Left ventricle myocardium inferior (tissue), 1 donor: ENCODE measurements at regions not wholly inside any gene's neighbourhood (a gene's known extent, or its start where the extent isn't known, plus 50 kb on each side); places are given as distances from the start of the nearest gene placed in this dataset.

ENCODE experiments used
- DNase-seq: peaks from one replicate; pipeline ENCODE4 v3.0.0-alpha.2; 2020
- H3K27ac ChIP-seq: fragments of 200-600 bp; replicated peaks from 2 replicates; pipeline ENCODE4 v1.8.0; 2021
- H3K27me3 ChIP-seq: fragments of 200-600 bp; 2 replicates; pipeline ENCODE4 v1.8.0; 2021; ENCODE audit warnings: low read depth
- H3K36me3 ChIP-seq: fragments of 200-600 bp; 2 replicates; pipeline ENCODE4 v1.8.0; 2021
- H3K4me1 ChIP-seq: fragments of 200-600 bp; 2 replicates; pipeline ENCODE4 v1.8.0; 2021
- H3K4me3 ChIP-seq: fragments of 200-600 bp; 2 replicates; pipeline ENCODE4 v1.8.0; 2021; ENCODE audit warnings: mild to moderate bottlenecking, moderate library complexity
- H3K9me3 ChIP-seq: fragments of 200-600 bp; replicated peaks from 2 replicates; pipeline ENCODE4 v1.8.0; 2021
- CTCF ChIP-seq: fragments of 200-600 bp; IDR thresholded peaks from 2 replicates; pipeline ENCODE4 v1.8.0; 2021; ENCODE audit warnings: antibody characterized with exemption, mild to moderate bottlenecking, borderline replicate concordance
- intact Hi-C: fragments of 100-400 bp; cut with micrococcal nuclease; formaldehyde crosslinking; loops from one replicate; pipeline ENCODE4 v1.11.0; 2022
- donor health status: DM: no; HTN: yes; CAD: no; lungs with severe emphysema.

GRCh38 chr9:82332774-82333152 lies 344.2 kb downstream of the SPATA31D1 start:
- intact Hi-C loops: no loop called here
- Histone ChIP-seq H3K36me3 (no peaks in the 10 kb centered on the region), H3K4me3 (no peak overlapping the region), H3K4me1 (no peaks in the 10 kb centered on the region), H3K27ac (no peak overlapping the region), H3K9me3 (peaks cover 3% of the 10 kb centered on the region), H3K27me3 (no peaks in the 10 kb centered on the region)
- no peak for DNase-seq
- no peak for TF ChIP-seq CTCF

DNA sequence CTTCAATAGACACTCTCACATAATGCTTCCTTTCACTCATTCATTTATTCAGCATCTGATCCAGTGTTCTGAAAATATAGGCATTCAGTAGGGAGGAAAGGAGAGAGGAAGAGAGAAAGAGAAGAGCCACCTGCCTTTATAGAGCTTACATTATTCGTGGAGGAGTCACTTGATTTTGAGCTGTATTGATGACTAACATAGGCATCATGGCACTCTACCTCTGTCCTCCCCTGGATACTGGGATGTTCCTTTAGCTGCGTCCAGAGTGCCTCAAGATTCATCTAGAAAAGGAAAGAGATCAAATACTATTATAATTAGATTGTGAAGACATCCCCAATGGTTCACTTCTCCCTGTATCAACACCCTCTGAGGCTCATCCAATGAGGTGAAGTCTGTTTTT lies 345.1 kb downstream of the SPATA31D1 start:
- H3K27me3 ChIP-seq: no peaks in the 10 kb centered on the region
- H3K4me1 ChIP-seq: no peaks in the 10 kb centered on the region
- no peak for TF ChIP-seq CTCF
- intact Hi-C loops: no loop called here
- H3K36me3 ChIP-seq: no peaks in the 10 kb centered on the region
- H3K9me3 ChIP-seq: no peaks in the 10 kb centered on the region
- no peak overlapping the region for H3K27ac ChIP-seq
- DNase-seq: no peak
- H3K4me3 ChIP-seq: no peak overlapping the region

DNA sequence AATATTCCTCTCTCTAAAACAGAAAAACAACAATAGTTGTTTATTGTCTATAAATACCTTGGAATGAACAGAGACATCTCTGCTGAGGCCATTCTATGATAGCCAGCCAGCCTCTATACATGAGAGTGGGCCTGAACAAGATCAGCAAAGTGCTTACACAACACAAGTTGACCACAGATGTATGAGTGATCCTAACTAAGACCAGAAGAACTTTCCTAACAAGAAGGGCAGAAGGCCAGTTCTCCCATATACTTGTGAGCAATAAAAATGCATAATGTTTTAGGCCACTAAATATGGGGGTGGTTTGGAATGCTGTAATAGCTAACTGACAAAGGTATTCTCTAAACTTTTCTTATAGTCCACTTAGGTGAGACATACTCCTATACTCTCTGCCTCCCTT lies 345.7 kb downstream of the SPATA31D1 start:
- Histone ChIP-seq H3K9me3 (no peaks in the 10 kb centered on the region), H3K27ac (no peak overlapping the region), H3K4me3 (no peak overlapping the region), H3K36me3 (no peaks in the 10 kb centered on the region), H3K27me3 (no peaks in the 10 kb centered on the region), H3K4me1 (peaks cover 2% of the 10 kb centered on the region)
- DNase-seq: no peak
- TF ChIP-seq CTCF: no peak
- intact Hi-C loops: no loop called here

DNA sequence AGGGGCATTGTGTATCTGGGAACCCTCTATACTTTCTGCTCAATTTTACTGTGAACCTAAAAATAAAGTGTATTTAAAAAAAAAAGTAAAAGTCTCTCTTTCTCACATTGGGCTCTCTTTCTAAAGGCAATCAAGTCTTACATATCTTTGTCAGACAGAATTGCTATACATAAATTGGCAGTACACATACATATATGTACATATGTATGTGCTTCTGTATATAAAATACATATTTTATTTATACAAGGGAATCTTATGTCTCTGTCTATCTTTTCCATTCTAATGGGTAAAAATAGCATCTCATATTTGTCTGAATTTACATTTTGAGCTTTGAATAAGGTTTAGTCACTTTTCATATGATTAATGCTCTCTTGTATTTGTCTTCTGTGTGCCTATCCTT lies 348.8 kb downstream of the SPATA31D1 start:
- Histone ChIP-seq H3K27ac (no peak overlapping the region), H3K36me3 (no peaks in the 10 kb centered on the region), H3K4me1 (peaks cover 7% of the 10 kb centered on the region), H3K9me3 (no peaks in the 10 kb centered on the region), H3K27me3 (no peaks in the 10 kb centered on the region), H3K4me3 (no peak overlapping the region)
- no peak for DNase-seq
- TF ChIP-seq CTCF: no peak
- intact Hi-C loops: no loop called here

- peaks cover 7% of the 10 kb centered on the region for H3K4me1 ChIP-seq
- intact Hi-C loops: no loop called here
- TF ChIP-seq CTCF: no peak
- no peaks in the 10 kb centered on the region for H3K27me3 ChIP-seq
- no peak for DNase-seq
- no peaks in the 10 kb centered on the region for H3K36me3 ChIP-seq
- H3K27ac ChIP-seq: no peak overlapping the region
- no peak overlapping the region for H3K4me3 ChIP-seq
- H3K9me3 ChIP-seq: peaks cover 19% of the 10 kb centered on the region
Measured at GRCh38 chr9:82342046-82342445, 353.5 kb downstream of the SPATA31D1 start.

DNA sequence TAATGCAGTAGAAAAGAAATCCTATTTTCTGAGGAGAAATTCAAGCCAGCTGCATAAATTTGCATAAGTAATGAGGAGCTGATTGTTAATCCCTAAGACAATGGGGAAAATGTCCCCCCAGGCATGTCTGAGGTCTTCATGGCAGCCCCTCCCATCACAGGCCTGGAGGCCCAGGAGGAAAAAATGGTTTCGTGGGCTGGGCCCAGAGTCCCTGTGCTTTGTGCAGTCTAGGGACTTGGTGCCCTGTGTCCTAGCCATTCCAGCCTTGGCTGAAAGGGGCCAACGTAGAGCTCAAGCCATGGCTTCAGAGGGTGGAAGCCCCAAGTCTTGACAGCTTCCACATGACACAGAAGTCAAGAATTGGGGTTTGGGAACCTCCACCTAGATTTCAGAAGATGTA lies 357.5 kb downstream of the SPATA31D1 start:
- H3K27me3 ChIP-seq: no peaks in the 10 kb centered on the region
- no peak for TF ChIP-seq CTCF
- no peak overlapping the region for H3K27ac ChIP-seq
- intact Hi-C loops: no loop called here
- no peaks in the 10 kb centered on the region for H3K36me3 ChIP-seq
- DNase-seq: no peak
- H3K9me3 ChIP-seq: peaks cover 45% of the 10 kb centered on the region
- no peaks in the 10 kb centered on the region for H3K4me1 ChIP-seq
- H3K4me3 ChIP-seq: no peak overlapping the region
